ENCODE measurements at regions not wholly inside any gene's neighbourhood (a gene's known extent, or its start where the extent isn't known, plus 50 kb on each side); places are given as distances from the start of the nearest gene placed in this dataset.

GRCh38 chr2:21310493-21310892 lies 186.7 kb downstream of the TDRD15 start:
- TF ChIP-seq POLR2A (IDR thresholded peaks at IDR 0.05) (no peak), POLR2AphosphoS5 (IDR thresholded peaks at IDR 0.05) (no peak), CTCF (IDR thresholded peaks at IDR 0.05) (no peak)
- no peak for DNase-seq (ENCODE audit: low spot score)
- Histone ChIP-seq H3K36me3 (no peaks in the 10 kb centered on the region), H3K4me3 (no peak overlapping the region), H3K27me3 (replicated peaks; ENCODE audit: insufficient read depth) (no peaks in the 10 kb centered on the region), H3K4me1 (replicated peaks) (no peaks in the 10 kb centered on the region), H3K27ac (no peak overlapping the region), H3K9me3 (no peaks in the 10 kb centered on the region)
- intact Hi-C loops (cut with DNase I): no loop called here
- 50% methylated on average over 1 of the region's 1 CpG for WGBS

GRCh38 chr2:21314322-21314835 lies 190.6 kb downstream of the TDRD15 start:
- no peaks in the 10 kb centered on the region for H3K9me3 ChIP-seq
- H3K36me3 ChIP-seq: no peaks in the 10 kb centered on the region
- DNase-seq (ENCODE audit: low spot score): no peak
- no peaks in the 10 kb centered on the region for H3K4me1 ChIP-seq (replicated peaks)
- WGBS: 30% methylated on average over 2 of the region's 2 CpGs
- intact Hi-C loops (cut with DNase I): no loop called here
- TF ChIP-seq POLR2A (IDR thresholded peaks at IDR 0.05) (no peak), CTCF (IDR thresholded peaks at IDR 0.05) (no peak), POLR2AphosphoS5 (IDR thresholded peaks at IDR 0.05) (no peak)
- no peaks in the 10 kb centered on the region for H3K27me3 ChIP-seq (replicated peaks; ENCODE audit: insufficient read depth)
- no peak overlapping the region for H3K27ac ChIP-seq
- no peak overlapping the region for H3K4me3 ChIP-seq

- no peak for DNase-seq (ENCODE audit: low spot score)
- intact Hi-C loops (cut with DNase I): loop anchor here (5.0 kb wide), 2 partner anchors 140 to 275 kb away; partner anchors contain the start of gene APOB
- Histone ChIP-seq H3K4me1 (replicated peaks) (no peaks in the 10 kb centered on the region), H3K27me3 (replicated peaks; ENCODE audit: insufficient read depth) (no peaks in the 10 kb centered on the region), H3K9me3 (no peaks in the 10 kb centered on the region), H3K36me3 (no peaks in the 10 kb centered on the region), H3K4me3 (no peak overlapping the region), H3K27ac (no peak overlapping the region)
- WGBS: 41% methylated on average over 10 of the region's 10 CpGs
- TF ChIP-seq POLR2AphosphoS5 (IDR thresholded peaks at IDR 0.05) (no peak), POLR2A (IDR thresholded peaks at IDR 0.05) (no peak), CTCF (IDR thresholded peaks at IDR 0.05) (peak in 3 of 4 experiments; percentile 31 to 58 (median 40))
Measured at GRCh38 chr2:21317131-21317530, 193.4 kb downstream of the TDRD15 start.

GRCh38 chr2:21318263-21318662 lies 194.5 kb downstream of the TDRD15 start:
- no peaks in the 10 kb centered on the region for H3K9me3 ChIP-seq
- H3K27ac ChIP-seq: no peak overlapping the region
- intact Hi-C loops (cut with DNase I): loop anchor here (5.0 kb wide), 2 partner anchors 141 to 276 kb away; partner anchors contain the start of gene APOB
- no peaks in the 10 kb centered on the region for H3K4me1 ChIP-seq (replicated peaks)
- DNase-seq (ENCODE audit: low spot score): no peak
- H3K27me3 ChIP-seq (replicated peaks; ENCODE audit: insufficient read depth): no peaks in the 10 kb centered on the region
- H3K36me3 ChIP-seq: no peaks in the 10 kb centered on the region
- no peak overlapping the region for H3K4me3 ChIP-seq
- TF ChIP-seq POLR2AphosphoS5 (IDR thresholded peaks at IDR 0.05): no peak
- TF ChIP-seq POLR2A (IDR thresholded peaks at IDR 0.05): no peak
- 72% methylated on average over 2 of the region's 2 CpGs for WGBS

- no peak overlapping the region for H3K27ac ChIP-seq
- 61% methylated on average over 2 of the region's 2 CpGs for WGBS
- H3K4me1 ChIP-seq (replicated peaks): no peaks in the 10 kb centered on the region
- intact Hi-C loops (cut with DNase I): no loop called here
- TF ChIP-seq POLR2A (IDR thresholded peaks at IDR 0.05) (no peak), CTCF (IDR thresholded peaks at IDR 0.05) (no peak), POLR2AphosphoS5 (IDR thresholded peaks at IDR 0.05) (no peak)
- no peaks in the 10 kb centered on the region for H3K27me3 ChIP-seq (replicated peaks; ENCODE audit: insufficient read depth)
- no peaks in the 10 kb centered on the region for H3K9me3 ChIP-seq
- DNase-seq (ENCODE audit: low spot score): no peak
- H3K4me3 ChIP-seq: no peak overlapping the region
- no peaks in the 10 kb centered on the region for H3K36me3 ChIP-seq
Measured at GRCh38 chr2:21326152-21326551, 202.4 kb downstream of the TDRD15 start.
